Astrocyte of the cerebellum (primary cell): ENCODE measurements at regions not wholly inside any gene's neighbourhood (a gene's known extent, or its start where the extent isn't known, plus 50 kb on each side); places are given as distances from the start of the nearest gene placed in this dataset.

Experiments
- DNase-seq: peaks from one replicate; pipeline ENCODE4 v3.0.0-alpha.2; 2011; ENCODE audit warnings: low read depth
- H3K4me3 ChIP-seq: 2 replicates; pipeline ENCODE4 v1.5.1; 2011; ENCODE audit warnings: mild to moderate bottlenecking, low read depth, low read length, moderate library complexity
- CTCF ChIP-seq: IDR thresholded peaks from 2 replicates; pipeline ENCODE4 v1.5.1; 2012; ENCODE audit warnings: low read length, low read depth, moderate library complexity, mild to moderate bottlenecking; ENCODE audit errors: missing control alignments
- in situ Hi-C: cut with HindIII; loops from 2 replicates; pipeline ENCODE4 v1.10.0; 2017; ENCODE audit warnings: low sequenced_read_pairs

- in situ Hi-C loops: no loop called here
- no peak for TF ChIP-seq CTCF
- DNase-seq: no peak
- no peak overlapping the region for H3K4me3 ChIP-seq
Observed at GRCh38 chr1:108047085-108047484, 82.1 kb upstream of the VAV3 start.

DNA sequence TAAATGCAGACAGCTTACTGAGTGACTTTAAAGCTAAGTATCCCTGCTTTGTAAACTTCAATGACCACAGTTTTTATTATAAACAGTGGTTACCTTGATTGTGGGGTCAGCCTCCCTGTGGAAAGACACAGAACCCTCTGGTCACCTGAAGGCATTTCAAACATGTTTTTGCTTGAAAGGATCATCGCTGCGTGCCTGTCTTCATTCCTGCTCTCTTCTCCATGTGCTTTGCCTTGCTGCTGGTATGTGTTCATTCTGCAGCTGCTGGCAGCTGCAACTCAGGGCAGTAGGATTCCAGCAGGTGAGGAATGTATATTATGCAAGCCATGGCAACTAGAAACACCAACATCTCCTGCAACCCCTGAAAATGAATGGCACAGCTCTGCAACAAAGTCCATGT lies 81.0 kb upstream of the VAV3 start:
- no peak for TF ChIP-seq CTCF
- in situ Hi-C loops: no loop called here
- DNase-seq: no peak
- H3K4me3 ChIP-seq: no peak overlapping the region

- no peak for TF ChIP-seq CTCF
- H3K4me3 ChIP-seq: no peak overlapping the region
- in situ Hi-C loops: no loop called here
- no peak for DNase-seq
Observed at GRCh38 chr1:108045460-108045859, 80.5 kb upstream of the VAV3 start.

DNA sequence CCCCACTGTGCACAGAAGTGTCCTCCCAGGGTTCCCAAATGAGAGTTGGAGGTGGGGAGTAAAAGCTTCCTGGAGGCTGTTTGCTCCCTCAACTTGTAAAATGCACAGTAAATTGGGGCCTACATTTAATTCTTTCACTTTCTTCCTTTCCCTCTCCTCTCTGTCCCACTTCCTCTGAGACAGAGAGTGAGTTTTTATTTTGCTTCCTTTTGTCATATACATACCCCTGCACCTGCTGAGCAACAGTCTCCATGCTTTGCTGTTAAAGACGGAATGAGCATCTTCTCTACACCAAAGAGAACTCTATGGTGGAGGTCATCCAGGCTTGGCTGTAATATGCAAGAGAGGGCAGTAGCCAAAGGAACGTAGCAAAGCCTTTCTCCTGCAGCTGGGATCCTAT lies 79.3 kb upstream of the VAV3 start:
- no peak overlapping the region for H3K4me3 ChIP-seq
- no peak for TF ChIP-seq CTCF
- in situ Hi-C loops: no loop called here
- no peak for DNase-seq

DNA sequence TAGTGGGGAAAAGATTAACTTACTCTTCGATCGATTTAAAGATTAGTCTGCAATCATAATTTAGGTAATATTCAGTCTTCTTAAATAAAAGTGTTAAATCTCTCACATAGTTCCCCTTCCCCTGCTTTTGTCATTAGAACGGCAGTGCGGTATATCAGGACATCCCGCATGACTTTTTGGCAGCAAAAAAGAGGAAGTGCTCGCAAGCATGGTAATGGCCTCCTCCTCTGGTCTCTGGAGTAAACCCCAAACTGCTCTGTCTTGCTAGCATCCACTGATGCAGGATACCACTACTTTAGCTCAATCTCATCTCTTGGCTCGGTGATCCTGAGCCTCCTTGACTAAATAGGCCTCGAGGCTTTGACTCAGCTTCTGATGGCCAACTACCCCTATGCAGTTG lies 78.7 kb upstream of the VAV3 start:
- no peak for DNase-seq
- H3K4me3 ChIP-seq: no peak overlapping the region
- TF ChIP-seq CTCF: no peak
- in situ Hi-C loops: no loop called here

- in situ Hi-C loops: no loop called here
- no peak overlapping the region for H3K4me3 ChIP-seq
- TF ChIP-seq CTCF: no peak
- DNase-seq: no peak
Observed at GRCh38 chr1:108042610-108043009, 77.6 kb upstream of the VAV3 start.
